Hepatocyte (in vitro differentiated cells): ENCODE measurements at regions not wholly inside any gene's neighbourhood (a gene's known extent, or its start where the extent isn't known, plus 50 kb on each side); places are given as distances from the start of the nearest gene placed in this dataset.

Source experiments
- CTCF ChIP-seq: fragments of 200-600 bp; sonication (generic); IDR thresholded peaks from 2 replicates; pipeline ENCODE4 v1.5.1; 2016; ENCODE audit warnings: antibody characterized with exemption, mild to moderate bottlenecking; ENCODE audit not compliant: poor library complexity
- EZH2 ChIP-seq: fragments of 200-600 bp; sonication (generic); IDR thresholded peaks from 2 replicates; pipeline ENCODE4 v1.6.1; 2016; ENCODE audit warnings: antibody characterized with exemption, mild to moderate bottlenecking, borderline replicate concordance
- EZH2phosphoT487 ChIP-seq: fragments of 200-600 bp; sonication (generic); IDR thresholded peaks from one replicate; pipeline ENCODE4 v1.6.1; 2018; ENCODE audit warnings: antibody characterized with exemption, mild to moderate bottlenecking, low read depth, moderate library complexity; ENCODE audit not compliant: unreplicated experiment, severe bottlenecking

DNA sequence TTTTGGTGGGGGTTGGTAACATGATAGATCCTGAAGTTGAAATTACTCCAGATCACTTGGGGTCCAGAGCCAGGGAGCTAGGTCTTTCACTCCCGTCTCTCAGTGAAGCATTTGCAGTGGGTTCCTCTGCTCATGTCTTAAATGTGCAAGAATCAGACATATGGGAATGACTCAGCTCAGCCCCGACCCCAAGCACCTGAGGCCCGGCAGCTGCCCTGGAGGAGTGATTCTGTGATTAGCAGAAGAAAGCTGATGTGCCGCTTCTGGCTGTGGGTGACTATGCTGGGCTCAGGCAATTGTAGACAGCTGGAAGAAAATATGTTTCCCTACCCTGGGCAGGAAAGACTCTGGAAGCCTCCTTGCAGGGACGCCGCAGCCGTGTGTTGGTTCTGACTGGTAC lies 601.7 kb downstream of the NPHP4 start:
- no peak for TF ChIP-seq EZH2
- TF ChIP-seq CTCF: no peak
- TF ChIP-seq EZH2phosphoT487: no peak
